ENCODE measurements at regions not wholly inside any gene's neighbourhood (a gene's known extent, or its start where the extent isn't known, plus 50 kb on each side); places are given as distances from the start of the nearest gene placed in this dataset.
"Not testable (repeated sequence)": the region's sequence is repeated elsewhere in the genome, so short reads cannot be mapped to it uniquely, and the experiment has no call there.

DNA sequence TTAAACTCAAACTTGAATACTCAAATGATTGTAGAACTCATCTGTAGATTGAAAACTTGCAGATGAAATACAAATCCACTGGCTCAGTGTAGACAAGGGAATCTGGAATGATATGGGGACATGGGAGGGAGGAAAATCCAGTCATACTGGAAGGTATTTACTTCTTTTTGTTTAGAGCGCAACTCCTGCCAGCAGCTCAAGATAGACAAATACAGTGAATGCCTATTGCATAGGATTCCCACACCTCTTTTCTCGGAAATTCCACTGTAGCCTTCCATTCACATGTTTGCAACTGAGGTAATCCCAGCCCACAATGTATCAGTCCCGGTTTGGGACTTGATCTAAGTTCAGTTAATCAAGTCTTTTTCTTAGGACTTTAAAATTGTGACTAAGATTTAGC lies 311.2 kb downstream of the PTPRC start:
- Histone ChIP-seq H3K4me3 (ENCODE audit: low read length) (no peak overlapping the region), H3K9ac (ENCODE audit: low read depth, low read length) (no peak overlapping the region), H3K36me3 (ENCODE audit: insufficient read depth, low read length) (no peaks in the 10 kb centered on the region), H3K4me2 (ENCODE audit: low read length) (no peak overlapping the region), H3K9me3 (replicated peaks; ENCODE audit: low read length) (no peaks in the 10 kb centered on the region), H3K27me3 (ENCODE audit: control insufficient read depth, insufficient read depth, low read length) (no peaks in the 10 kb centered on the region), H3K4me1 (ENCODE audit: control insufficient read depth, insufficient read depth, low read length) (no peaks in the 10 kb centered on the region)

DNA sequence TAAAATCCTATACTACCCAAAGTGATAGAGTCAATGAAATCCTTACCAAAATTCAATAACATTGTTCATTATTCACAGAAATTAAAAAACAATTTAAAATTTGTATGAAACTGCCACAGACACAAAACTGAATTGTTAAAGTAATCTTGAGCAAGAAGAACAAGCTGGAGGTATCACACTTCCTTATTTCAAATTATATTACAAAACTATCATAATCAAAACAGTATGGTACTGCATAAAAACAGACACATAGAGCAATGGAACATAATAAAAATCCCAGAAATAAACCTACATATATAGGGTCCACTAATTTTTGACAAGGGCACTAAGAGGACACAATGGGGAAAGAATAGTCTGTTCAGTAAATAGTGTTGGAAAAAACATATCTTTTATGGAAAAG lies 316.2 kb downstream of the PTPRC start:
- H3K36me3 ChIP-seq (ENCODE audit: insufficient read depth, low read length), result no peaks in the 10 kb centered on the region
- H3K4me3 ChIP-seq (ENCODE audit: low read length), result no peak overlapping the region
- no peaks in the 10 kb centered on the region for H3K4me1 ChIP-seq (ENCODE audit: control insufficient read depth, insufficient read depth, low read length)
- no peaks in the 10 kb centered on the region for H3K27me3 ChIP-seq (ENCODE audit: control insufficient read depth, insufficient read depth, low read length)
- H3K9ac ChIP-seq (ENCODE audit: low read depth, low read length), result no peak overlapping the region
- H3K4me2 ChIP-seq (ENCODE audit: low read length), result no peak overlapping the region
- no peaks in the 10 kb centered on the region for H3K9me3 ChIP-seq (replicated peaks; ENCODE audit: low read length)

DNA sequence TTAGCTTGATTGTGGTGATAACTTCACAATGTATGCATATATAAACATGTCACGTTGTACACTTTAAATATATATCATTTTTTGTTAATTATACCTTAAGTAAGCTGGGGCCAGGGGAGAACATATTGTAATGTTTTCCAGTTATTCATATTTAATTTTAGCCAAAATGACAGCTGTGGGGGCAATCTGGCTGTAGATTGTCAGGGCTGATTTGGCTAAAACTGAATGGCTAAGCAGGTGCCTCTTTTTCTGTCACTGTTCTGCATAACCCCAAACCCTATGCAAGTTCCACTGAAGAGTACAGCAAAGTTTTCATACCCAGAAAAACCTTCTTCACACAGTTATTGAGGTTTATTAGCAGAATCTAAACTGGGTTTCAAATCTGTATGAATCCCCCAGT lies 318.2 kb downstream of the PTPRC start:
- Histone ChIP-seq H3K9ac (ENCODE audit: low read depth, low read length) (no peak overlapping the region), H3K4me3 (ENCODE audit: low read length) (no peak overlapping the region), H3K36me3 (ENCODE audit: insufficient read depth, low read length) (no peaks in the 10 kb centered on the region)

DNA sequence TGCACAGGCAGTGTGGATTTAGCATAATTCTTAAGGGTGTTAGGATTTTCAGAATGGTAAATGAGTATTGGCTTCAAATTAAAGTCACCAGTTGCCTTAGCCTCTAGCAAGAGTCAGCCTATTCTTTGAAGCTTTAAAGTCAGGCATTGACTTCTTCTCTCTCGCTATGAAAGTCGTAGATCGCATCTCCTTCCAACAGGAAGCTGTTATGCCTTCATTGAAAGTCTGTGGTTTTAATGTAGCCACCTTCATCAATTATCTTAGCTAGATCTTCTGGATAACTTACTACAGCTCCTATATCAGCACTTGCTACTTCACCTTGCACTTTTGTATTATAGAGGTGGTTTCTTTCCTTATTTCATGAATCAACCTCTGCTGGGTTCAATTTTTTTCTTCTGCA lies 320.2 kb downstream of the PTPRC start:
- H3K9me3 ChIP-seq (replicated peaks; ENCODE audit: low read length), result no peaks in the 10 kb centered on the region
- no peak overlapping the region for H3K4me3 ChIP-seq (ENCODE audit: low read length)
- no peak overlapping the region for H3K9ac ChIP-seq (ENCODE audit: low read depth, low read length)

More for the DNA sequence above, 318.2 kb downstream of the PTPRC start:
- H3K27me3 ChIP-seq (ENCODE audit: control insufficient read depth, insufficient read depth, low read length), result no peaks in the 10 kb centered on the region
- no peak overlapping the region for H3K4me2 ChIP-seq (ENCODE audit: low read length)
- no peaks in the 10 kb centered on the region for H3K9me3 ChIP-seq (replicated peaks; ENCODE audit: low read length)
- H3K4me1 ChIP-seq (ENCODE audit: control insufficient read depth, insufficient read depth, low read length), result no peaks in the 10 kb centered on the region

DNA sequence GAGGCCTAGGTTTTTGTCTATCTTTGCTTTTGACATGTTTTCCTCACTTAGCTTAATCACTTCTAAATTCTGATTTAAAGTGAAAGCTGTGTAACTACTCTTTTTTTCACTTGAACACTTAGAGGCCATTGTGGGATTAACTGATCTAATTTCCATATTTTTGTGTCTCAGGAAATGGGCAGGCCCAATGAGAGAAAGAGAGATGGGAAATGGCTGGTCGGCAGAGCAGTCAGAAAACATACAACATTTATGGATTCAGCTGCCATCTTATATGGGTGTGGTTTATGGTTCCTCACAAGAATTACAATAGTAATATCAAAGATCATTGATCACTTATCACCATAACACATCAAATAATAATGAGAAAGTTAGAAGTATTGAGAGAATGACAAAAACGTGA lies 320.8 kb downstream of the PTPRC start:
- Histone ChIP-seq H3K27me3 (ENCODE audit: control insufficient read depth, insufficient read depth, low read length) (no peaks in the 10 kb centered on the region), H3K4me2 (ENCODE audit: low read length) (no peak overlapping the region), H3K4me1 (ENCODE audit: control insufficient read depth, insufficient read depth, low read length) (no peaks in the 10 kb centered on the region), H3K36me3 (ENCODE audit: insufficient read depth, low read length) (no peaks in the 10 kb centered on the region), H3K4me3 (ENCODE audit: low read length) (no peak overlapping the region), H3K9ac (ENCODE audit: low read depth, low read length) (no peak overlapping the region), H3K9me3 (replicated peaks; ENCODE audit: low read length) (no peaks in the 10 kb centered on the region)

More for the DNA sequence above, 320.2 kb downstream of the PTPRC start:
- Histone ChIP-seq H3K27me3 (ENCODE audit: control insufficient read depth, insufficient read depth, low read length) (no peaks in the 10 kb centered on the region), H3K36me3 (ENCODE audit: insufficient read depth, low read length) (no peaks in the 10 kb centered on the region), H3K4me1 (ENCODE audit: control insufficient read depth, insufficient read depth, low read length) (no peaks in the 10 kb centered on the region), H3K4me2 (ENCODE audit: low read length) (no peak overlapping the region)

DNA sequence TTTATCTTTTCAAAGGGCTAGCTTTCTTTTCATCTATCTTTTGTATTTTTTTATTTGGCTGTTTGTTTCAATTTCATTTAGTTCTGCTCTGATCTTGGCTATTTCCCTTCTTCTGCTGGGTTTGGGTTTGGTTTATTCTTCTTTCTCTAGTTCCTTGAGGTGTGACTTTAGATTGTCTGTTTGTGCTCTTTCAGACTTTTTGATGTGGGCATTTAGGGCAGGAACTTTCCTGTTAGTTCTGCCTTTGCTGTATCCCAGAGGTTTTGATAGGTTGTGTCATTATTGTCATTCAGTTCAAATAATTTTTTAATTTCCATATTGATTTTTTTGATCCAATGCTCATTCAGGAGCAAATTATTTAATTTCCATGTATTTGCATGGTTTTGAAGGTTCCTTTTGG lies 325.0 kb downstream of the PTPRC start:
- H3K27me3 ChIP-seq (ENCODE audit: control insufficient read depth, insufficient read depth, low read length); H3K4me1 ChIP-seq (ENCODE audit: control insufficient read depth, insufficient read depth, low read length); H3K4me3 ChIP-seq (ENCODE audit: low read length); H3K36me3 ChIP-seq (ENCODE audit: insufficient read depth, low read length); H3K4me2 ChIP-seq (ENCODE audit: low read length); H3K9me3 ChIP-seq (replicated peaks; ENCODE audit: low read length); H3K9ac ChIP-seq (ENCODE audit: low read depth, low read length): not testable (repeated sequence)

DNA sequence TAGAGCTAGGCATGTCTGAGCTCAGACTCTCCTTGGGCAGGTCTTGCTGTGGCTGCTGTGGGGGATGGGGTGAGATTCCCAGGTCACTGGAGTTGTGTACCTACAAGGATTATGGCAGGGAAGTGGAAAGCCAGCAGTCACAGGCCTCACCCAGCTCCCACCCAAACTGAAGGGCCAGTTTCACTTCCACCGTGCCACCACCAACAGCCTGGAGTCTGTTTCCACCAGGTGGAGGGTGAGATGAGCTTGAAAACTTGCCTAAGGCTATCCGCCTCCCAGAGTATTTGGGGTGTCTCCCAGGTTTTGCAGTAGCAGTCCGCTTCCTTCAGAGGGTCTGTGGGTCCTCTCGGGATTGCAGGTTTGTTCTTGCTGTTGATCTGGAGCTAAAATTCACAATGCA lies 327.7 kb downstream of the PTPRC start:
- H3K4me2 ChIP-seq (ENCODE audit: low read length), result no peak overlapping the region
- H3K27me3 ChIP-seq (ENCODE audit: control insufficient read depth, insufficient read depth, low read length), result no peaks in the 10 kb centered on the region
- H3K9me3 ChIP-seq (replicated peaks; ENCODE audit: low read length), result no peaks in the 10 kb centered on the region
- H3K4me3 ChIP-seq (ENCODE audit: low read length), result no peak overlapping the region
- H3K9ac ChIP-seq (ENCODE audit: low read depth, low read length), result no peak overlapping the region
- no peaks in the 10 kb centered on the region for H3K36me3 ChIP-seq (ENCODE audit: insufficient read depth, low read length)
- peaks cover 2% of the 10 kb centered on the region for H3K4me1 ChIP-seq (ENCODE audit: control insufficient read depth, insufficient read depth, low read length)

DNA sequence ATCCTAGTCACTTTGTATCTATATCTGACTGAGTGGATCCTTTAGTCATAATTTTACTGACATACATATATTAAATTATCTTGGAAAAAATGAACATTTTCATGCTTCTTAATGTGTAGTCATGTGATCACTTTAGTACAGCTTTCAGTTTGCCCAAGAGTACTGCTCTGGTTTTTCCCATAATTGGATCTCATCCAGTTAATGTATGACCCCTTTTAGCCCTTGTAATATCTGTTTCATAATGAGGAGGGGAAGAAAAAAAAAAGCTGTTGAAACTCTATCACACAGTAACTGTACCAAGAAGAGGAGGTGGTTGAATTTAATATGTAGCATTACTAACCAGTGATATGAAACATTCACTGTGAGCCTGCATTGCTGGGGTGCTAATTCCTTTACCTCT lies 328.7 kb downstream of the PTPRC start:
- no peak overlapping the region for H3K4me2 ChIP-seq (ENCODE audit: low read length)
- H3K4me1 ChIP-seq (ENCODE audit: control insufficient read depth, insufficient read depth, low read length), result peaks cover 2% of the 10 kb centered on the region
- no peaks in the 10 kb centered on the region for H3K36me3 ChIP-seq (ENCODE audit: insufficient read depth, low read length)
- no peaks in the 10 kb centered on the region for H3K9me3 ChIP-seq (replicated peaks; ENCODE audit: low read length)
- no peaks in the 10 kb centered on the region for H3K27me3 ChIP-seq (ENCODE audit: control insufficient read depth, insufficient read depth, low read length)
- no peak overlapping the region for H3K4me3 ChIP-seq (ENCODE audit: low read length)
- H3K9ac ChIP-seq (ENCODE audit: low read depth, low read length), result no peak overlapping the region

DNA sequence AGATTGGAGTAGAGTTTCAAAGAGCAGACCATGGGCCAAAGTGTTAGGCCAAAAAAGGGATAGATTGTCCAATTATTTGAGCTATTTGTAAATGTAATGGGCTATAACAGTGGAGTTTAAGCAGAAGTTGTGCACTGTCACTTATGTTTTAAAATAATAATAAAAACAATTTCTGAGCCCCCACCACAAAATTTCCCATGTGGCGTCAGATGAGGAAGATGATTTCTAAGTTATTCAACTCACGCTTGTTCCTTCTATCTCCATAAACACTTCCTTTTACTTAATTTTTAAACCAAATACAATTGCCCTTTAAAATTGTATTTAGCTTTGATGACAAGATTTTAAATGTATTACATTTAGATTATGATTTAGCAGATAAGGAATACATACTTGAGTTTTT lies 330.0 kb downstream of the PTPRC start:
- H3K4me1 ChIP-seq (ENCODE audit: control insufficient read depth, insufficient read depth, low read length), result peaks cover 2% of the 10 kb centered on the region
- H3K36me3 ChIP-seq (ENCODE audit: insufficient read depth, low read length), result no peaks in the 10 kb centered on the region
- no peak overlapping the region for H3K4me2 ChIP-seq (ENCODE audit: low read length)
- H3K9me3 ChIP-seq (replicated peaks; ENCODE audit: low read length), result no peaks in the 10 kb centered on the region
- H3K4me3 ChIP-seq (ENCODE audit: low read length), result no peak overlapping the region
- H3K27me3 ChIP-seq (ENCODE audit: control insufficient read depth, insufficient read depth, low read length), result no peaks in the 10 kb centered on the region
- H3K9ac ChIP-seq (ENCODE audit: low read depth, low read length), result no peak overlapping the region

DNA sequence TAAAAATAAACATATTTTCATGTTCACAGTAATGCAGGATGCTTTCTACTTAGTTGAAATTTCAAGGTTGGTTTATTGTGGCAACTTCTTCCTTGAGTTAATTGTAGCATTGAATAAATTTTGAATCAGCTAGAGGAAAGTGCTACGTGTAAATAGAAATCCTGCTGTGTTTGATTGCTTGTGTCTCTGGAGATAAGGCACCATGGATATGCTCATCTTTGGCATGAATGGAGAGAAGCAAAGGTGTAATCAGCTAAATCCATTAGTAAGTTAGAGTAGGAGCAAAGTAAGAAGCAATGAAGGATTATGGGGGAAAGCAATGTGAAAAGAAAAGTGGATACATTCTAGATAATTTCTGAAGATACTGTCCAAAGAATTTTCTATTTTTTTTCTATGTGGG lies 331.1 kb downstream of the PTPRC start:
- Histone ChIP-seq H3K9me3 (replicated peaks; ENCODE audit: low read length) (no peaks in the 10 kb centered on the region), H3K36me3 (ENCODE audit: insufficient read depth, low read length) (no peaks in the 10 kb centered on the region), H3K27me3 (ENCODE audit: control insufficient read depth, insufficient read depth, low read length) (no peaks in the 10 kb centered on the region), H3K4me3 (ENCODE audit: low read length) (no peak overlapping the region), H3K4me1 (ENCODE audit: control insufficient read depth, insufficient read depth, low read length) (peaks cover 2% of the 10 kb centered on the region), H3K4me2 (ENCODE audit: low read length) (no peak overlapping the region), H3K9ac (ENCODE audit: low read depth, low read length) (no peak overlapping the region)

DNA sequence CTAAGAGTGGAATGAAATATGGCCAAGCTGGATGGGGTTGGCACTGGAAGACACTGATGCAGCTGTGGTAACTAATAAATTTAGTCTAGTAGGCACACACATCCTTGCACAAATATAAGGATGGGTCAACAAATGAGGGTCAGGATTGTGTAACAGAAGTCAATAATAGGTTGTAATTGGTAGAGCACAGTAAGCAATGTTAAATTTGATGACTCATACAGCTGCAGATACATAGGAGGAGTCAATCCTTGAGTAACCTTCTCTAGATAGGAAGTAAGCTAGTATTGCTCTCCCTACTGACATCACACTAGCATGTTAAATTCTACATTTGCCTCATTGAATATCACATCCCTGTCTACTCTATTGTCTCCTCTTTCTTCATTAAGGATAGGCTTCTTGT lies 332.1 kb downstream of the PTPRC start:
- H3K4me2 ChIP-seq (ENCODE audit: low read length), result no peak overlapping the region
- no peak overlapping the region for H3K9ac ChIP-seq (ENCODE audit: low read depth, low read length)
- no peak overlapping the region for H3K4me3 ChIP-seq (ENCODE audit: low read length)
- no peaks in the 10 kb centered on the region for H3K9me3 ChIP-seq (replicated peaks; ENCODE audit: low read length)
- H3K36me3 ChIP-seq (ENCODE audit: insufficient read depth, low read length), result no peaks in the 10 kb centered on the region
- peaks cover 2% of the 10 kb centered on the region for H3K4me1 ChIP-seq (ENCODE audit: control insufficient read depth, insufficient read depth, low read length)
- H3K27me3 ChIP-seq (ENCODE audit: control insufficient read depth, insufficient read depth, low read length), result no peaks in the 10 kb centered on the region

DNA sequence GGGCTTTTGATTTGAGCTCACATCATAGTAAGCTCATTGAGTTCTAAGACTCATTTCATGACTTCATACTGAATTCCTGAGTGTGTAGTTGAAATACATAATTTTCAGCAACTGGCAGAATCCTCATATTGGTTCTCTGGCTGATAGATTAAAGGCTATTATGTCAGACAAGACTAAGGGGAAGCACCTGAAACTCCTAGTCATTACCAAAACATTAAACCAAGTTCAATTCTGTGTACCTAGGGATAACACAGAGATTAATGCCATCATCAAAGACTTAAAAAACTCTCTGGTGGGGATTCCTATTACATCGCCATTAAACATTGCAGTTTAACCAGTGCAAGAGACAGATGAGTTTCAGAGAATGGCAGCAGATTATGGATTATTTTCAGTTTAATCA lies 339.1 kb downstream of the PTPRC start:
- Histone ChIP-seq H3K4me2 (ENCODE audit: low read length) (no peak overlapping the region), H3K36me3 (ENCODE audit: insufficient read depth, low read length) (no peaks in the 10 kb centered on the region), H3K4me3 (ENCODE audit: low read length) (no peak overlapping the region), H3K4me1 (ENCODE audit: control insufficient read depth, insufficient read depth, low read length) (no peaks in the 10 kb centered on the region), H3K27me3 (ENCODE audit: control insufficient read depth, insufficient read depth, low read length) (no peaks in the 10 kb centered on the region), H3K9me3 (replicated peaks; ENCODE audit: low read length) (no peaks in the 10 kb centered on the region), H3K9ac (ENCODE audit: low read depth, low read length) (no peak overlapping the region)

Data from skeletal muscle satellite cell (primary cell).